Heart left ventricle (tissue), 13 donors: ENCODE measurements at regions not wholly inside any gene's neighbourhood (a gene's known extent, or its start where the extent isn't known, plus 50 kb on each side); places are given as distances from the start of the nearest gene placed in this dataset.

Experiments used
- POLR2A ChIP-seq, 2 donors: fragments of 450-650 bp; IDR thresholded peaks; one replicate each; pipeline ENCODE4 v1.6.1; 2017; ENCODE audit warnings: antibody characterized with exemption in 2 of 2, mild to moderate bottlenecking in 2 of 2, moderate library complexity in 2 of 2
- TF ChIP-seq, protein P1 (sequence below), 12 donors: fragments of 200-600 bp; sonication (generic) in 4 of 12; IDR thresholded peaks; one replicate each; pipeline versions ENCODE4 v1.5.0 to v1.8.0; 2018 to 2022; ENCODE audit warnings: antibody characterized with exemption in 12 of 12, mild to moderate bottlenecking in 5 of 12
- donor health status: ischemic (EF 13 %, LVEDD 7.1; RV severe dilation, severe dysfunction).
- donor health status: DM: no; HTN: yes; CAD: no.
- donor health status: DM: no; HTN: no; CAD: no.
- donor health status: ischemic (EF 25% LVEDD 6.9; RV normal size, moderate dysfunction).
- donor health status: ischemic (EF 25% LVEDD 5.7; RV mildly dilated, moderate dysfunction).
- donor health status: ischemic (EF 35%, LVEDD 5.7; RV mildly dilated, moderate dysfunction).
- donor health status: nonischemic (EF 11% LVEDD 7.7; RV severe dilation, severe dysfunction).
- donor health status: DM: yes; HTN: yes; CAD: no.
- donor health status: PGD.
- donor health status: ischemic (EF 29% LVEDD 5.4; RV normal size, mild dysfunction).
- donor health status: nonischemic (EF 23%, LVEDD 6.1; RV moderate dilation, normal function).

DNA sequence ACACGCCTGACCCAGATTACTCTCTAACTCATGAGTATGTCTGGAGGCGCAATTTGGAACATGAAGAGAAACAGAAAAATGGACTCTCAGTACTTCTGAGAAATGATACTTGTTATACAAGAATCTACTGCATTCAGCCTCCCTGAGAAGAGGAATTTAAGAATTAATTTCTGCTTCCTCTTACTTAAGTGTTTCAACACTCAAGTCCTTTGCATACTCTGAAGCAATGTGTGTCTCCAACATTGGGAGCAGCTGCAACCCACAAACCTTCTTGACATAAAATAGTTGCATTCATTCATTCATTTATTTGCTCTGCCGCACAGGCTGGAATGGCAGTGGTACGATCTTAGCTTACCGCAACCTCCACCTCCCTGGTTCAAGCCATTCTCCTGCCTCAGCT, 199.8 kb downstream of the NPIPA7 start:
- TF ChIP-seq, protein P1, sequence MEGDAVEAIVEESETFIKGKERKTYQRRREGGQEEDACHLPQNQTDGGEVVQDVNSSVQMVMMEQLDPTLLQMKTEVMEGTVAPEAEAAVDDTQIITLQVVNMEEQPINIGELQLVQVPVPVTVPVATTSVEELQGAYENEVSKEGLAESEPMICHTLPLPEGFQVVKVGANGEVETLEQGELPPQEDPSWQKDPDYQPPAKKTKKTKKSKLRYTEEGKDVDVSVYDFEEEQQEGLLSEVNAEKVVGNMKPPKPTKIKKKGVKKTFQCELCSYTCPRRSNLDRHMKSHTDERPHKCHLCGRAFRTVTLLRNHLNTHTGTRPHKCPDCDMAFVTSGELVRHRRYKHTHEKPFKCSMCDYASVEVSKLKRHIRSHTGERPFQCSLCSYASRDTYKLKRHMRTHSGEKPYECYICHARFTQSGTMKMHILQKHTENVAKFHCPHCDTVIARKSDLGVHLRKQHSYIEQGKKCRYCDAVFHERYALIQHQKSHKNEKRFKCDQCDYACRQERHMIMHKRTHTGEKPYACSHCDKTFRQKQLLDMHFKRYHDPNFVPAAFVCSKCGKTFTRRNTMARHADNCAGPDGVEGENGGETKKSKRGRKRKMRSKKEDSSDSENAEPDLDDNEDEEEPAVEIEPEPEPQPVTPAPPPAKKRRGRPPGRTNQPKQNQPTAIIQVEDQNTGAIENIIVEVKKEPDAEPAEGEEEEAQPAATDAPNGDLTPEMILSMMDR (IDR thresholded peaks at IDR 0.05): no peak
- TF ChIP-seq POLR2A (IDR thresholded peaks at IDR 0.05): no peak
